GM10266 (cell line): ENCODE measurements at regions not wholly inside any gene's neighbourhood (a gene's known extent, or its start where the extent isn't known, plus 50 kb on each side); places are given as distances from the start of the nearest gene placed in this dataset.

Experiments used
- DNase-seq: peaks from one replicate; pipeline ENCODE4 v3.0.0; 2012; ENCODE audit errors: extremely low spot score
- CTCF ChIP-seq: IDR thresholded peaks from 2 replicates; pipeline ENCODE4 v1.5.1; 2012; ENCODE audit warnings: mild to moderate bottlenecking, low read depth; ENCODE audit not compliant: control insufficient read depth, insufficient read depth; ENCODE audit errors: missing control alignments

GRCh38 chr7:81519886-81520285 is 250.0 kb downstream of the HGF start:
- no peak for DNase-seq
- no peak for TF ChIP-seq CTCF

GRCh38 chr7:81516898-81517297 is 252.9 kb downstream of the HGF start:
- no peak for TF ChIP-seq CTCF
- DNase-seq, result no peak

DNA sequence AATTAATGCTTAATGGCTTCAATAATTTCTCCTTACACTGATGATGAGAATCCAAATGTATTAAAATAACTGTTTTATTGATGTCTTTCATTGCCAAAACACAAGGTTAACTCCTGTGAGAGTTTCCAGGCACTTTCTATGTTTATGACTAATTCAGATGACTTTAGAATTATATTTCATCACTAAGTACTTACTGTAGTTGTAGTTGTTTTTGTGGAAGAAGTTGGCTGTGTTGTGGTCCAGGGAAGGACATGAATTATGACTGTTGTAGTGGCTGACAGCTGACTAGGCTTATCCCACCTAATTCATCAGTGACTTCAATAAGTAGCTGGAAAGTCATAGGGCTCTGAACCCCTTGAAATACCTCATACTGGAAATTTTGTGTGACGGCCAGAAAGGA is 254.8 kb downstream of the HGF start:
- TF ChIP-seq CTCF, result no peak
- DNase-seq, result no peak

DNA sequence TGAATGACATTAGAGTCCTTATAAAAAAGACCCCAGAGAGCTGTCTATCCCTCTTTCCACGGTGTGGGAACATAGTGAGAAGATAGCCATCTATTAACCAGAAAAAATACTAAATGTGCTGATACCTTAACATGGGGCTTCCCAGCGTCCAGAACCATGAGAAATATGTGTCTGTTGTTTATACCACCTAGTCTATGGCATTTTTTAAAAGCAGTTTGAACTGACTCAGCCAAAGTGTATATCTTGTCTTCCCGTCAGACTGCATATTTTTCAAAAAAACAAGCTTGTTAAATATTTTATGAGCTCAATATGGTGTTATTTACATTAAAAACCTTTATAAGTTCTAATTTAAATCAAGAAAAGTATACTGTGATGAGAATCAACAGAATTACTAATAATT is 255.3 kb downstream of the HGF start:
- no peak for DNase-seq
- TF ChIP-seq CTCF, result no peak

DNA sequence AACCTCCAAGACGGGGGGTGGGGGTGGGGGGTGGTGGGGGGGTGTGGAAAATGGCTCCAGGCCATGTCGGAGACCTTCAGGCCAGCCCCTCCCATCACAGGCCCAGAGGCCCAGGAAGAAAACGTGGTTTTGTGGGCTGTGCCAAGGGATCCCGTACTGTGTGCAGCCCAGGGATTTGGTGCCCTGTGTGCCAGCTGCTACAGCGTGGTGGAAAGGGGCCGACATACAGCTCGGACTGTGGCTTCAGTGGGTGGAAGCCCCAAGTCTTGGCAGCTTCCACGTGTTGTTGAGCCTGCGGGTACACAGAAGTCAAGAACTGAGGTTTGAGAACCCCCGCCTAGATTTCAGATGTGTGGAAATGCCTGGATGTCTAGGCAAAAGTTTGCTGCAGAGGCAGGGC is 259.7 kb downstream of the HGF start:
- no peak for TF ChIP-seq CTCF
- no peak for DNase-seq

DNA sequence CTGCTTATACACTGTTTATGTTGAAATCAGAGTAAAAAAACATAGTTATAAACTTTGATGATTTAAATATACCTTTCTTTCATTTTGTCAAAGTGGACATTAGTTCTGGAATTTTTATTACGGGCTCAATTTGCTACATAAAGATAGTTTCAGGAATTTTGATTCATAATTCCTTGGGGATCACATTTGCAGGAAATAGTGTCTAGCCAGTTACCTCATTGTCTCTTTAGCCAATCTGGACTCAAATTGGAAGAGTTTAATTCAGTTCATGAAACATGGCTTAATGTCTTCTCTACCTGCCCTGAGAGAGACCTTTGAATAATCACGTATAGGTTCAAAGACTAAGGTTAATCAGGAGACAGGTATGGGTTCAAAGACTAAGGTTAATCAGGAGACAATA is 262.6 kb downstream of the HGF start:
- TF ChIP-seq CTCF, result no peak
- DNase-seq, result no peak

DNA sequence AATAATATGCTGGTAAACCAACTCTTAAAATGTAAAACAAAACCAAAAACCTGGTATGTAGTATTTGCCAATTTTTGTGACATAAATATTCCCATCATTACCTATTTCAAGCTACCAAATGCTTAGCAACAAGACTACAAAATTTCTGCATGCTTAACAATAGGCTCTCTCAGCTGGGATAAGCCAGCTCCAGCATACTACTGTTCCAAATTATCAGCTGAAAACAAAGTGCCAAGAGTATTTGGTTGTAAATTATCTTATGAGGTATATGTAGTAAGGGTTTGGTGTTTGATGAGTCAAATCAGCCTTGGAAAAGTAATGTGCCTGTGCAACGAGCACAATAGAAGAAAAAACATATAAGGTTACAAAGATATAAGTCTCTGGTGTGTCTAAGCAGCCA is 263.2 kb downstream of the HGF start:
- no peak for DNase-seq
- no peak for TF ChIP-seq CTCF
